IMR-90 (cell line): ENCODE measurements at regions not wholly inside any gene's neighbourhood (a gene's known extent, or its start where the extent isn't known, plus 50 kb on each side); places are given as distances from the start of the nearest gene placed in this dataset.
"Not testable (repeated sequence)": the region's sequence is repeated elsewhere in the genome, so short reads cannot be mapped to it uniquely, and the experiment has no call there.

Experiments used
- ATAC-seq: fragments of 200-7000 bp; cut with Tn5 transposase; 2 replicates; pipeline ENCODE4 v1.9.1; 2020; ENCODE audit warnings: low read depth, mild to moderate bottlenecking, moderate library complexity
- BruUV-seq: library from RNA; stranded (reverse); fragments of 400-500 nt; replicated peaks from 2 replicates; lab custom pipeline; 2021; lab: Mats Ljungman, UMichigan
- CTCF ChIA-PET: fragments of 300-600 bp; formaldehyde crosslinking; extraction: SDS; loops from one replicate; lab custom pipeline; 2021; ENCODE audit warnings: antibody characterized with exemption; lab: Yijun Ruan, JAX
- POLR2A ChIA-PET: fragments of 300-600 bp; sonication (Branson Sonifier 250); formaldehyde crosslinking; loops from one replicate; lab custom pipeline; 2022; ENCODE audit warnings: antibody characterized with exemption; ENCODE audit not compliant: unreplicated experiment; lab: Charles Lee
- DNase-seq: peaks from one replicate; pipeline ENCODE4 v3.0.0; 2013
- H2AFZ ChIP-seq: replicated peaks from 2 replicates; pipeline ENCODE3; 2013; ENCODE audit warnings: low read length, mild to moderate bottlenecking; ENCODE audit not compliant: poor library complexity
- H2AK5ac ChIP-seq: 2 replicates; pipeline ENCODE4 v1.6.1; 2013; ENCODE audit warnings: low read depth, low read length, inconsistent platforms
- H2AK9ac ChIP-seq: replicated peaks from 2 replicates; pipeline ENCODE3; 2013; ENCODE audit warnings: mild to moderate bottlenecking, low read depth, low read length, moderate library complexity; ENCODE audit not compliant: poor library complexity
- H2BK120ac ChIP-seq: 2 replicates; pipeline ENCODE4 v1.6.1; 2013; ENCODE audit warnings: low read depth, low read length, inconsistent platforms
- H2BK15ac ChIP-seq: 3 replicates; pipeline ENCODE4 v1.6.1; 2013; ENCODE audit warnings: low read depth, low read length, inconsistent platforms
- H2BK20ac ChIP-seq: 2 replicates; pipeline ENCODE4 v1.6.1; 2013; ENCODE audit warnings: low read depth, mild to moderate bottlenecking, inconsistent platforms, low read length, moderate library complexity
- H2BK5ac ChIP-seq: 2 replicates; pipeline ENCODE4 v1.6.1; 2013; ENCODE audit warnings: mild to moderate bottlenecking, low read depth, low read length, inconsistent platforms; ENCODE audit not compliant: poor library complexity, severe bottlenecking
- H3K14ac ChIP-seq: replicated peaks from 2 replicates; pipeline ENCODE4 v1.6.1; 2013; ENCODE audit warnings: low read depth, low read length, inconsistent platforms
- H3K18ac ChIP-seq: 2 replicates; pipeline ENCODE4 v1.6.1; 2013; ENCODE audit warnings: low read depth, low read length, control low read depth
- H3K23ac ChIP-seq: 2 replicates; pipeline ENCODE4 v1.6.1; 2013; ENCODE audit warnings: low read depth, low read length, inconsistent platforms
- H3K27ac ChIP-seq: 2 replicates; pipeline ENCODE4 v1.5.1; 2013; ENCODE audit warnings: mild to moderate bottlenecking, control low read depth, low read length; ENCODE audit not compliant: insufficient read depth
- H3K27me3 ChIP-seq: 2 replicates; pipeline ENCODE4 v1.6.1; 2013; ENCODE audit warnings: low read length; ENCODE audit not compliant: control insufficient read depth, insufficient read depth
- H3K36me3 ChIP-seq: 2 replicates; pipeline ENCODE4 v1.6.1; 2013; ENCODE audit warnings: low read length, mixed read lengths; ENCODE audit not compliant: control insufficient read depth, insufficient read depth
- H3K4ac ChIP-seq: 2 replicates; pipeline ENCODE4 v1.6.1; 2013; ENCODE audit warnings: low read depth, low read length, inconsistent platforms
- H3K4me1 ChIP-seq: 2 replicates; pipeline ENCODE4 v1.6.1; 2013; ENCODE audit warnings: low read length, mixed read lengths; ENCODE audit not compliant: control insufficient read depth, insufficient read depth
- H3K4me2 ChIP-seq: 2 replicates; pipeline ENCODE4 v1.6.1; 2013; ENCODE audit warnings: low read depth, mild to moderate bottlenecking, control low read depth, low read length, moderate library complexity
- H3K4me3 ChIP-seq: 2 replicates; pipeline ENCODE4 v1.5.1; 2013; ENCODE audit warnings: low read depth, mild to moderate bottlenecking, control low read depth, low read length, moderate library complexity; ENCODE audit not compliant: insufficient read depth
- H3K56ac ChIP-seq: 2 replicates; pipeline ENCODE4 v1.6.1; 2013; ENCODE audit warnings: low read length, inconsistent platforms; ENCODE audit not compliant: insufficient read depth; ENCODE audit errors: extremely low read depth
- H3K79me1 ChIP-seq, 2 experiments: 2 replicates each; pipeline ENCODE4 v1.6.1; 2013; ENCODE audit warnings: low read length in 2 of 2, inconsistent platforms in 1 of 2, low read depth in 1 of 2
- H3K9ac ChIP-seq: 2 replicates; pipeline ENCODE4 v1.6.1; 2013; ENCODE audit warnings: low read depth, low read length, control low read depth
- H3K9me1 ChIP-seq: 2 replicates; pipeline ENCODE4 v1.6.1; 2013; ENCODE audit warnings: low read length, inconsistent platforms; ENCODE audit not compliant: insufficient read depth
- H3K9me3 ChIP-seq: 2 replicates; pipeline ENCODE4 v1.6.1; 2013; ENCODE audit warnings: low read length; ENCODE audit not compliant: control insufficient read depth, insufficient read depth
- H4K20me1 ChIP-seq: 2 replicates; pipeline ENCODE4 v1.6.1; 2013; ENCODE audit warnings: low read length, inconsistent platforms; ENCODE audit not compliant: insufficient read depth
- H4K5ac ChIP-seq: 2 replicates; pipeline ENCODE4 v1.6.1; 2013; ENCODE audit warnings: mild to moderate bottlenecking, low read depth, low read length, control low read depth
- H4K8ac ChIP-seq, 2 experiments: 2 replicates each; pipeline ENCODE4 v1.6.1; 2013; ENCODE audit warnings: low read depth in 2 of 2, low read length in 2 of 2, control low read depth in 1 of 2, inconsistent platforms in 1 of 2
- H4K91ac ChIP-seq: 2 replicates; pipeline ENCODE4 v1.6.1; 2013; ENCODE audit warnings: low read depth, low read length, inconsistent platforms; ENCODE audit not compliant: insufficient read depth
- WGBS, 2 experiments: methylation state at CpG; one replicate each; pipeline versions ENCODE4 v1.1.5 to v1.1.7; 2013; ENCODE audit warnings: missing lambda C conversion rate in 2 of 2; ENCODE audit not compliant: insufficient read length in 1 of 2; ENCODE audit errors: extremely low coverage in 2 of 2; 5-methylcytosine and 5-hydroxymethylcytosine counted together
- dilution Hi-C: fragments of 300-500 bp; cut with HindIII; formaldehyde crosslinking; loops from one replicate; pipeline ENCODE4 v1.14.3; 2018; ENCODE audit warnings: low sequenced_read_pairs; ENCODE audit not compliant: unreplicated experiment
- in situ Hi-C: fragments of 300-500 bp; cut with MboI; formaldehyde crosslinking; loops from 3 replicates; pipeline ENCODE4 v1.14.3; 2019; ENCODE audit warnings: low sequenced_read_pairs, inconsistent platforms, mixed read lengths
- intact Hi-C: fragments of 100-400 bp; cut with micrococcal nuclease; formaldehyde crosslinking; loops from 2 replicates; pipeline ENCODE4 v1.10.0; 2022

- H2BK20ac ChIP-seq, H3K9ac ChIP-seq, in situ Hi-C loops, H3K4me1 ChIP-seq, H2AFZ ChIP-seq, H3K23ac ChIP-seq, H3K27ac ChIP-seq, BruUV-seq, POLR2A ChIA-PET, H2AK9ac ChIP-seq, H3K36me3 ChIP-seq, H3K56ac ChIP-seq, H2BK5ac ChIP-seq, H3K4me2 ChIP-seq, H2BK15ac ChIP-seq, intact Hi-C loops, H2BK120ac ChIP-seq, H4K8ac ChIP-seq, ATAC-seq, H4K91ac ChIP-seq, H3K4me3 ChIP-seq, H3K4ac ChIP-seq, DNase-seq, H3K9me1 ChIP-seq, H2AK5ac ChIP-seq, H3K14ac ChIP-seq, H4K20me1 ChIP-seq, dilution Hi-C loops, H4K5ac ChIP-seq, H3K18ac ChIP-seq, CTCF ChIA-PET, H3K79me1 ChIP-seq, H3K27me3 ChIP-seq: not testable (repeated sequence)
- 46% methylated on average over 3 of the region's 8 CpGs; no CpG with 5 or more reads in 1 of the 2 experiments for WGBS, 2 experiments
- peaks cover 15% of the 10 kb centered on the region; the same call in 1 of the 2 replicates for H3K9me3 ChIP-seq
Measured at GRCh38 chr14:106006043-106006442, 479.7 kb downstream of the TMEM121 start.

GRCh38 chr14:106006716-106007115 lies 480.3 kb downstream of the TMEM121 start:
- H3K4me3 ChIP-seq, H3K14ac ChIP-seq, H3K18ac ChIP-seq, H3K56ac ChIP-seq, H2BK15ac ChIP-seq, H3K9ac ChIP-seq, intact Hi-C loops, H4K20me1 ChIP-seq, CTCF ChIA-PET, H3K27me3 ChIP-seq, H2BK20ac ChIP-seq, H4K5ac ChIP-seq, H3K4ac ChIP-seq, H3K4me1 ChIP-seq, H2BK120ac ChIP-seq, H4K91ac ChIP-seq, H3K36me3 ChIP-seq, H3K79me1 ChIP-seq, H3K4me2 ChIP-seq, POLR2A ChIA-PET, H2AK9ac ChIP-seq, dilution Hi-C loops, H4K8ac ChIP-seq, H3K27ac ChIP-seq, H3K9me1 ChIP-seq, in situ Hi-C loops, H2BK5ac ChIP-seq, ATAC-seq, H3K23ac ChIP-seq, H2AK5ac ChIP-seq, DNase-seq, BruUV-seq, H2AFZ ChIP-seq: not testable (repeated sequence)
- H3K9me3 ChIP-seq = peaks cover 14% of the 10 kb centered on the region; the same call in 1 of the 2 replicates
- WGBS, 2 experiments = no CpG with 5 or more reads among the region's 10 CpGs
